Keratinocyte (primary cell): ENCODE measurements at regions not wholly inside any gene's neighbourhood (a gene's known extent, or its start where the extent isn't known, plus 50 kb on each side); places are given as distances from the start of the nearest gene placed in this dataset.

Source experiments
- DNase-seq: peaks from one replicate; pipeline ENCODE4 v3.0.0-alpha.2; 2011; ENCODE audit warnings: low read depth, missing footprints, low spot score
- FAIRE-seq: peaks from 2 replicates; lab custom pipeline; 2011; peaks lifted over from hg19 to GRCh38; lab: Jason Lieb, UNC
- H2AFZ ChIP-seq: 2 replicates; pipeline ENCODE4 v1.6.0; 2012; ENCODE audit warnings: low read length, control low read depth, inconsistent platforms; ENCODE audit not compliant: control insufficient read depth
- H3K27ac ChIP-seq: 2 replicates; pipeline ENCODE4 v1.5.1; 2011; ENCODE audit warnings: low read length; ENCODE audit not compliant: control insufficient read depth, insufficient read depth
- H3K27me3 ChIP-seq: 3 replicates; pipeline ENCODE4 v1.6.0; 2011; ENCODE audit warnings: low read length; ENCODE audit not compliant: control insufficient read depth, insufficient read depth; ENCODE audit errors: extremely low read depth
- H3K36me3 ChIP-seq, 2 experiments: 2 replicates in 1 of 2; 3 replicates in 1 of 2; pipeline ENCODE4 v1.5.1; 2011; ENCODE audit warnings: low read length in 2 of 2, mild to moderate bottlenecking in 1 of 2; ENCODE audit not compliant: control insufficient read depth in 2 of 2, insufficient read depth in 2 of 2; ENCODE audit errors: extremely low read depth in 1 of 2
- H3K4me1 ChIP-seq: 3 replicates; pipeline ENCODE4 v1.5.1; 2011; ENCODE audit warnings: low read length; ENCODE audit not compliant: control insufficient read depth, insufficient read depth; ENCODE audit errors: extremely low read depth
- H3K4me2 ChIP-seq: 3 replicates; pipeline ENCODE4 v1.6.0; 2011; ENCODE audit warnings: low read depth, low read length; ENCODE audit not compliant: control insufficient read depth, insufficient read depth; ENCODE audit errors: extremely low read depth
- H3K4me3 ChIP-seq, 3 experiments: fragments of 200-600 bp in 1 of 3; sonication (generic) in 1 of 3; 2 replicates in 2 of 3; 3 replicates in 1 of 3; pipeline ENCODE4 v1.5.1; 2011 to 2016; ENCODE audit warnings: low read length in 3 of 3, mild to moderate bottlenecking in 3 of 3, control low read depth in 2 of 3, inconsistent platforms in 1 of 3, low read depth in 1 of 3, mixed read lengths in 1 of 3, mixed run types in 1 of 3, moderate library complexity in 1 of 3; ENCODE audit not compliant: control insufficient read depth in 2 of 3, insufficient read depth in 2 of 3; ENCODE audit errors: extremely low read depth in 1 of 3
- H3K79me2 ChIP-seq: 2 replicates; pipeline ENCODE4 v1.6.0; 2012; ENCODE audit warnings: low read length; ENCODE audit not compliant: control insufficient read depth, insufficient read depth
- H3K9ac ChIP-seq: 3 replicates; pipeline ENCODE4 v1.6.0; 2011; ENCODE audit warnings: low read length; ENCODE audit not compliant: control insufficient read depth, insufficient read depth; ENCODE audit errors: extremely low read depth
- H3K9me1 ChIP-seq: 3 replicates; pipeline ENCODE4 v1.6.0; 2011; ENCODE audit warnings: low read length; ENCODE audit not compliant: control insufficient read depth, insufficient read depth; ENCODE audit errors: extremely low read depth
- H3K9me3 ChIP-seq: 2 replicates; pipeline ENCODE4 v1.5.1; 2012; ENCODE audit warnings: low read depth, low read length; ENCODE audit not compliant: control insufficient read depth
- H4K20me1 ChIP-seq: 3 replicates; pipeline ENCODE4 v1.6.0; 2011; ENCODE audit warnings: low read length; ENCODE audit not compliant: control insufficient read depth, insufficient read depth; ENCODE audit errors: extremely low read depth
- CTCF ChIP-seq, 3 experiments: IDR thresholded peaks in 1 of 3; conservative IDR thresholded peaks in 1 of 3; optimal IDR thresholded peaks in 1 of 3; 2 replicates in 2 of 3; 3 replicates in 1 of 3; pipeline versions ENCODE3 to v1.5.1; 2011; ENCODE audit warnings: low read length in 3 of 3, mild to moderate bottlenecking in 3 of 3, moderate library complexity in 2 of 3, control low read depth in 1 of 3, inconsistent platforms in 1 of 3; ENCODE audit not compliant: insufficient read depth in 2 of 3; ENCODE audit errors: extremely low read depth in 1 of 3
- EZH2 ChIP-seq: IDR thresholded peaks from one replicate; pipeline ENCODE4 v1.6.1; 2012; ENCODE audit warnings: inconsistent platforms, mild to moderate bottlenecking, low read length, moderate library complexity
- dilution Hi-C: fragments of 300-500 bp; cut with MboI; formaldehyde crosslinking; loops from one replicate; pipeline ENCODE4 v1.7.0; 2020; ENCODE audit warnings: low sequenced_read_pairs; ENCODE audit not compliant: extremely low pct_ligation_motif_present

DNA sequence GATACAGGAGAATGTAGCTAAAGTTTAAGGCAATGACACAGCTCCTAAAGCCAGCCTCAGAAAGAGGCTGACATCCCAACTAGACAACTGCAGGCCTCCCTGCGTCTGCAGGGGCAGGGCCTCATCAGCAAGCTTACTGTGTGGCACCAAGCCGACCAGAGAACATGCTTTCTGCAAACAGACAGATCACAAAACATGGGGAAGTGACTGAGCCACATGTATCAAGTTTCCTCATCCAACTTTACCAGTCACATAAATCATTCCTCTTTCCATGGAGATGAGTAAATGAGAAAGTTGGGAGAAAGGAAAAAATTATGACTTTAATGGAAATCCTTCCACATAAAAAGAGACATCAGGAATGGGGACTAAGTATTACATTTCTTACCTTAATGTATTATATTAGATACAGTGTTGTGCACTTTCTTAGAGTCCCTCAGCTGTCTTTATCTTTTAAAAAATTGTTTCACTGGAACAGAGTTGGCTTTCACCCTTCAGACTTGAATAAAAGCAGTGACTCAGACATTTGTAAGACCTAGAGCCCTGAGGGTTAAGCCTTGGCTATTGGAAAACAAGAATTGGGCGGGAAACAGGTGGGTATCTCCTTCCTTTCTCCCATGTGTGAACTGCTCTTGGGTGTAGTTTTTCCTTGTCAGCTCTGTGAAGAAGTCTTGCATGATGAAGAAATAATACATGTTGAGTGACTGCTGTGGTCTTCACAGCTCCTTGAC, 305.7 kb upstream of the SNX7 start:
- H2AFZ ChIP-seq, result peak overlapping the region; percentile 34
- no peak overlapping the region for H3K4me3 ChIP-seq
- TF ChIP-seq CTCF (optimal IDR thresholded peaks at IDR 0.05 in 1 of 3, IDR thresholded peaks at IDR 0.05 in 1 of 3, conservative IDR thresholded peaks at IDR 0.05 in 1 of 3; ENCODE audit: extremely low read depth in 1 of 3, insufficient read depth in 2 of 3, low read length in 3 of 3), result no peak
- TF ChIP-seq EZH2, result no peak
- H3K9ac ChIP-seq, result no peak overlapping the region
- no peaks in the 10 kb centered on the region for H3K27me3 ChIP-seq
- H3K9me3 ChIP-seq, result no peaks in the 10 kb centered on the region
- DNase-seq (peak; percentile 23), FAIRE-seq (peak; percentile 94)
- H3K9me1 ChIP-seq, result no peaks in the 10 kb centered on the region
- H3K27ac ChIP-seq, result no peak overlapping the region
- no peaks in the 10 kb centered on the region for H3K79me2 ChIP-seq
- H3K36me3 ChIP-seq, result no peaks in the 10 kb centered on the region
- H4K20me1 ChIP-seq, result no peaks in the 10 kb centered on the region
- dilution Hi-C loops, result no loop called here
- H3K4me2 ChIP-seq, result peak overlapping the region; percentile 39
- H3K4me1 ChIP-seq, result peaks cover 15% of the 10 kb centered on the region

DNA sequence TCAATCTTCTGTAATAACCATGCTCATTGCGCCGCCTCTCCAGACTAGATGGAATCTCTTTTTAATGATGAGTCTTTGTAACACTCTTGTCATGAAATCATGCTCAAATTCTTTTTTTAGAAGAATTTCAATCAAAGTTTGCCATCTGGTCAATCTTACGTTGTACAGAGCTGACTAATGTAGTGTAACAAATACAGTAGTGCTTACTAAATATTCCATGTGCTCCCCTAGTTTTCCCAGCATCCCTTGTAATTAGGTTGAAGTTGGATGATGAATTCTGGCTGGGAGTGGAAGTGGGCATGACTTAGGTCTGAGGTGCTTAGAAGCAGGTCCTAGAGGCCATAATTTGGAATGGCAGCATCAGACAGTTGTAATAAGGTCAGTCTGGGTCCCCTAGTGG, 309.1 kb upstream of the SNX7 start:
- dilution Hi-C loops, result no loop called here
- H3K9ac ChIP-seq, result no peak overlapping the region
- H3K4me2 ChIP-seq, result no peak overlapping the region
- no peak overlapping the region for H2AFZ ChIP-seq
- no peak overlapping the region for H3K27ac ChIP-seq
- H3K27me3 ChIP-seq, result no peaks in the 10 kb centered on the region
- H3K36me3 ChIP-seq, result no peaks in the 10 kb centered on the region
- peaks cover 15% of the 10 kb centered on the region for H3K4me1 ChIP-seq
- TF ChIP-seq EZH2 (no peak), CTCF (optimal IDR thresholded peaks at IDR 0.05 in 1 of 3, IDR thresholded peaks at IDR 0.05 in 1 of 3, conservative IDR thresholded peaks at IDR 0.05 in 1 of 3; ENCODE audit: extremely low read depth in 1 of 3, insufficient read depth in 2 of 3, low read length in 3 of 3) (no peak)
- H4K20me1 ChIP-seq, result no peaks in the 10 kb centered on the region
- H3K79me2 ChIP-seq, result no peaks in the 10 kb centered on the region
- FAIRE-seq, result peak; percentile 62
- H3K9me1 ChIP-seq, result no peaks in the 10 kb centered on the region
- DNase-seq, result no peak
- H3K9me3 ChIP-seq, result no peaks in the 10 kb centered on the region
- no peak overlapping the region for H3K4me3 ChIP-seq
